SK-N-SH treated with all-trans-retinoic acid at 6 μM for 48 hours (cell line): ENCODE measurements at regions not wholly inside any gene's neighbourhood (a gene's known extent, or its start where the extent isn't known, plus 50 kb on each side); places are given as distances from the start of the nearest gene placed in this dataset.

ENCODE experiments used
- ARNTL ChIP-seq: fragments of 450-650 bp; formaldehyde crosslinking; IDR thresholded peaks from 2 replicates; pipeline ENCODE4 v1.5.0; 2020; ENCODE audit warnings: low read depth, mild to moderate bottlenecking, moderate library complexity, borderline replicate concordance
- CREB5 ChIP-seq: fragments of 250-450 bp; sonication (Bioruptor Pico); IDR thresholded peaks from 2 replicates; pipeline ENCODE4 v1.5.1; 2020; ENCODE audit warnings: low read depth, mild to moderate bottlenecking, moderate library complexity
- ESRRG ChIP-seq: fragments of 250-450 bp; sonication (Bioruptor Pico); IDR thresholded peaks from 2 replicates; pipeline ENCODE4 v1.6.1; 2021; ENCODE audit warnings: mild to moderate bottlenecking
- ISL1 ChIP-seq: fragments of 250-450 bp; sonication (Bioruptor Pico); IDR thresholded peaks from 2 replicates; pipeline ENCODE4 v2.1.2; 2022; ENCODE audit warnings: mild to moderate bottlenecking, moderate library complexity
- PPARA ChIP-seq: fragments of 250-450 bp; sonication (Bioruptor Pico); IDR thresholded peaks from 2 replicates; pipeline ENCODE4 v1.5.0; 2020; ENCODE audit warnings: mild to moderate bottlenecking, borderline replicate concordance
- SNAI2 ChIP-seq: fragments of 250-450 bp; sonication (Bioruptor Pico); IDR thresholded peaks from 2 replicates; pipeline ENCODE4 v1.5.0; 2020; ENCODE audit warnings: mild to moderate bottlenecking, moderate library complexity
- ZC3H10 ChIP-seq: fragments of 250-450 bp; sonication (Bioruptor Pico); IDR thresholded peaks from 2 replicates; pipeline ENCODE4 v1.5.1; 2021; ENCODE audit warnings: mild to moderate bottlenecking, moderate library complexity
- ZNF70 ChIP-seq: fragments of 450-650 bp; formaldehyde crosslinking; IDR thresholded peaks from 2 replicates; pipeline ENCODE4 v1.5.0; 2020; ENCODE audit warnings: mild to moderate bottlenecking, moderate library complexity
- ZNF8 ChIP-seq: fragments of 450-650 bp; formaldehyde crosslinking; IDR thresholded peaks from 2 replicates; pipeline ENCODE4 v1.5.0; 2020; ENCODE audit warnings: mild to moderate bottlenecking, moderate library complexity

- no peak for TF ChIP-seq ZNF70
- no peak for TF ChIP-seq ZNF8
- no peak for TF ChIP-seq ESRRG
- TF ChIP-seq PPARA (CRISPR knock-in tag): no peak
- TF ChIP-seq ISL1 (CRISPR knock-in tag): no peak
- TF ChIP-seq ARNTL (CRISPR knock-in tag): no peak
- no peak for TF ChIP-seq CREB5
- no peak for TF ChIP-seq SNAI2 (CRISPR knock-in tag)
- no peak for TF ChIP-seq ZC3H10 (CRISPR knock-in tag)
Observed at GRCh38 chr7:25622695-25623094, 394.4 kb upstream of the NPVF start.
